Neuronal stem cell (in vitro differentiated cells): ENCODE measurements at regions not wholly inside any gene's neighbourhood (a gene's known extent, or its start where the extent isn't known, plus 50 kb on each side); places are given as distances from the start of the nearest gene placed in this dataset.

Source experiments
- DNase-seq: peaks from one replicate; pipeline ENCODE4 v3.0.0-alpha.2; 2013; ENCODE audit warnings: low spot score
- H2AFZ ChIP-seq: one replicate; pipeline ENCODE4 v1.6.1; 2013; ENCODE audit warnings: mild to moderate bottlenecking, low read length, inconsistent platforms
- H2AK5ac ChIP-seq: 2 replicates; pipeline ENCODE4 v1.6.1; 2013; ENCODE audit warnings: low read depth, mild to moderate bottlenecking, inconsistent platforms, low read length, moderate library complexity, mixed read lengths
- H2BK120ac ChIP-seq: 2 replicates; pipeline ENCODE4 v1.6.1; 2013; ENCODE audit warnings: low read depth, mild to moderate bottlenecking, inconsistent platforms, low read length, moderate library complexity, mixed read lengths
- H2BK12ac ChIP-seq: one replicate; pipeline ENCODE4 v1.6.1; 2013; ENCODE audit warnings: low read length, inconsistent platforms
- H2BK15ac ChIP-seq: 2 replicates; pipeline ENCODE4 v1.6.1; 2013; ENCODE audit warnings: mild to moderate bottlenecking, low read length, inconsistent platforms, mixed read lengths
- H2BK5ac ChIP-seq: one replicate; pipeline ENCODE4 v1.6.1; 2013; ENCODE audit warnings: inconsistent platforms, mild to moderate bottlenecking, low read length, moderate library complexity
- H3K14ac ChIP-seq: one replicate; pipeline ENCODE4 v1.6.1; 2013; ENCODE audit warnings: low read length, inconsistent platforms
- H3K18ac ChIP-seq: 2 replicates; pipeline ENCODE4 v1.6.1; 2013; ENCODE audit warnings: low read length, inconsistent platforms
- H3K23ac ChIP-seq: 2 replicates; pipeline ENCODE4 v1.6.1; 2013; ENCODE audit warnings: low read depth, mild to moderate bottlenecking, mixed read lengths, low read length, inconsistent platforms; ENCODE audit not compliant: poor library complexity
- H3K27ac ChIP-seq: replicated peaks from 3 replicates; pipeline ENCODE4 v1.5.1; 2013; ENCODE audit warnings: low read length, inconsistent platforms
- H3K27me3 ChIP-seq, 3 experiments: 2 replicates each; pipeline ENCODE4 v1.6.1; 2013; ENCODE audit warnings: low read length in 3 of 3, mild to moderate bottlenecking in 2 of 3, inconsistent platforms in 1 of 3, low read depth in 1 of 3, mixed read lengths in 1 of 3, moderate library complexity in 1 of 3; ENCODE audit not compliant: control insufficient read depth in 3 of 3, insufficient read depth in 3 of 3
- H3K36me3 ChIP-seq, 2 donors: replicated peaks in 1 of 2; 2 replicates each; pipeline ENCODE4 v1.6.1; 2013; ENCODE audit warnings: low read length in 2 of 2; ENCODE audit not compliant: control insufficient read depth in 2 of 2, insufficient read depth in 2 of 2
- H3K4ac ChIP-seq: 2 replicates; pipeline ENCODE4 v1.6.1; 2013; ENCODE audit warnings: inconsistent platforms, mild to moderate bottlenecking, low read length, moderate library complexity
- H3K4me1 ChIP-seq, 2 donors: 1 replicate in 1 of 2; 2 replicates in 1 of 2; pipeline ENCODE4 v1.6.1; 2013; ENCODE audit warnings: low read length in 2 of 2, low read depth in 1 of 2; ENCODE audit not compliant: control insufficient read depth in 2 of 2, insufficient read depth in 1 of 2
- H3K4me2 ChIP-seq: one replicate; pipeline ENCODE4 v1.6.1; 2013; ENCODE audit warnings: mild to moderate bottlenecking, low read length, inconsistent platforms; ENCODE audit not compliant: insufficient read depth, poor library complexity, severe bottlenecking
- H3K4me3 ChIP-seq, 2 donors: 2 replicates each; pipeline ENCODE4 v1.5.1; 2013; ENCODE audit warnings: low read length in 2 of 2, mild to moderate bottlenecking in 2 of 2, inconsistent platforms in 1 of 2, moderate library complexity in 1 of 2
- H3K79me1 ChIP-seq: one replicate; pipeline ENCODE4 v1.6.1; 2013; ENCODE audit warnings: low read depth, mild to moderate bottlenecking, inconsistent platforms, low read length, moderate library complexity
- H3K9ac ChIP-seq: one replicate; pipeline ENCODE4 v1.6.1; 2013; ENCODE audit warnings: mild to moderate bottlenecking, low read depth, low read length, inconsistent platforms; ENCODE audit not compliant: poor library complexity
- H3K9me3 ChIP-seq, 2 donors: replicated peaks in 1 of 2; 2 replicates each; pipeline versions ENCODE3 to v1.6.1; 2013; ENCODE audit warnings: low read length in 2 of 2, mild to moderate bottlenecking in 2 of 2, inconsistent platforms in 1 of 2, low read depth in 1 of 2, mixed read lengths in 1 of 2, moderate library complexity in 1 of 2; ENCODE audit not compliant: control insufficient read depth in 2 of 2, insufficient read depth in 1 of 2
- H4K8ac ChIP-seq: one replicate; pipeline ENCODE4 v1.6.1; 2013; ENCODE audit warnings: low read depth, mild to moderate bottlenecking, inconsistent platforms, low read length, moderate library complexity
- H4K91ac ChIP-seq: one replicate; pipeline ENCODE4 v1.6.1; 2013; ENCODE audit warnings: low read length, low read depth, mild to moderate bottlenecking, inconsistent platforms; ENCODE audit not compliant: poor library complexity
- WGBS, 2 donors: extraction: QIAGEN DNeasy Blood & Tissue Kit; methylation state at CpG; one replicate each; pipeline ENCODE4 v1.1.7; 2013; ENCODE audit warnings: missing lambda C conversion rate in 2 of 2, mixed read lengths in 1 of 2; ENCODE audit not compliant: insufficient read length in 2 of 2, insufficient replicate concordance in 1 of 2; ENCODE audit errors: extremely low coverage in 2 of 2; 5-methylcytosine and 5-hydroxymethylcytosine counted together

DNA sequence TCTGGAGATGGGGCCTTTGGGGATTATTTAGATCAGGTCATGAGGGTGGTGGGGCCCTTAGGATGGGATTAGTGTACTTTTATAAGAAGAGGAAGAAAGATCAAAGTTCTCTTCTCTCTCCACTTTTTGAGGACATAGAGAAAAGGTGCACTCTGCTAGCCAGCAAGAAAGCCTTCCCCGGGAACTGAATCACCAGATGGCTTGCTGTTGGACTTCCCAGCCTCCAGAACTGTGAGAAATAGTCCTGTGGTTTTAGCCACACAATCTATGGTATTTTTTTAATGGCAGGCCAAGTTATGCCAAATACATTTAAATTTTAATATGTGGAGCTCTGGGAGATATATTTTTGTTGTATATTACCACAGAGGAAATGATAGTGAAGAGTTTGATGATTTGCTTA, 385.8 kb downstream of the KLF12 start:
- Histone ChIP-seq H3K4ac (no peak overlapping the region), H3K4me1 (no peaks in the 10 kb centered on the region), H2BK15ac (no peak overlapping the region), H3K27ac (no peak overlapping the region), H2BK120ac (no peak overlapping the region), H2BK12ac (no peak overlapping the region), H3K18ac (no peak overlapping the region), H3K23ac (no peak overlapping the region), H3K9ac (no peak overlapping the region), H3K36me3 (peaks cover 0 to 25% of the 10 kb centered on the region in 2 donors), H2BK5ac (no peak overlapping the region), H3K9me3 (peaks cover 2 to 15% of the 10 kb centered on the region in 2 donors), H3K27me3 (no peaks in the 10 kb centered on the region), H2AFZ (no peak overlapping the region), H3K79me1 (no peaks in the 10 kb centered on the region), H3K14ac (no peak overlapping the region), H4K8ac (no peak overlapping the region), H3K4me3 (no peak overlapping the region), H2AK5ac (no peak overlapping the region), H3K4me2 (no peak overlapping the region), H4K91ac (no peak overlapping the region)
- DNase-seq: no peak
- no CpG with 5 or more reads among the region's 1 CpG for WGBS, 2 donors

DNA sequence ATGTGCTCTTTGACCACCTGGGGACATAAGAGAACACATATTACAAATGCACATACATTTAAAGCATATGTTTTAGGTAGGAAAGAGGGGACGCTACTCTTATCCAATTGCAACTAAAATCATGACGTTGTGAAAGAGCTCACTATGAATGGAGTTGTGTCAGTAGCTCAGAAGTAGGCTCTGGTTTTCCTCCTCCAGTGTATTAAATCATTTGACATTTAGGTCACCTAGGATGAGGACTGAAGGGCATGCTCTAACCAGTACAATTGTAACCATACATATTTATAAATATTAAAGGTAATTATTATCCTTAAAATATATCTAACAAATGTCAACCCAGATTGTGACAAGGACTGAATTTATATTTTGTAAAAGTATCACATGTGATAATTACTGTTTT, 389.0 kb downstream of the KLF12 start:
- H2BK12ac ChIP-seq: no peak overlapping the region
- no peak overlapping the region for H3K4ac ChIP-seq
- no peak overlapping the region for H4K8ac ChIP-seq
- H3K79me1 ChIP-seq: no peaks in the 10 kb centered on the region
- H2AFZ ChIP-seq: no peak overlapping the region
- no peak overlapping the region for H3K4me3 ChIP-seq
- no peak overlapping the region for H2BK15ac ChIP-seq
- H4K91ac ChIP-seq: no peak overlapping the region
- no peaks in the 10 kb centered on the region for H3K27me3 ChIP-seq
- DNase-seq: no peak
- no peak overlapping the region for H3K4me2 ChIP-seq
- no peak overlapping the region for H2BK120ac ChIP-seq
- H3K36me3 ChIP-seq: peaks cover 0 to 25% of the 10 kb centered on the region in 2 donors
- H3K27ac ChIP-seq: no peak overlapping the region
- no CpG with 5 or more reads among the region's 2 CpGs for WGBS, 2 donors
- H3K23ac ChIP-seq: no peak overlapping the region
- no peak overlapping the region for H2BK5ac ChIP-seq
- no peak overlapping the region for H3K18ac ChIP-seq
- no peaks in the 10 kb centered on the region for H3K4me1 ChIP-seq
- H3K14ac ChIP-seq: no peak overlapping the region
- peaks cover 0 to 15% of the 10 kb centered on the region in 2 donors for H3K9me3 ChIP-seq
- no peak overlapping the region for H2AK5ac ChIP-seq
- no peak overlapping the region for H3K9ac ChIP-seq

DNA sequence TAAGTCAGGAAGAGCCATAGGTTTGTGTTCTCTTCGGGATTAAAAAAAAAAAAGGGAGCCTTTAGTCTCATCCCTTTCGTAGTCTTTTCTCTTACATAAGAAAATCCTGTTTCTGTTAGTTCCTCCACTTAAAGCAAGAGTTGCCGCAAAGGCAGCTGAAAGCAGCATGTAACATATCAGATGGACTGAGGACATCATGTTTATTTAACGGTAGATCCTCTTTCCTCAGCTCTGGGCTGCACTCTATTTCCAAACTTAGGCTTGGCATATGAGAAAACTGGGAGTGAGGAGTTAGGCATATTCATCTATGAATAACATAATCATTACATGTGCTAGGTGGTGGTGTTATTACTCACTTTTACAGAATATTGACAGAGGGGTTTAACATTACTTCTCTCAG, 391.2 kb downstream of the KLF12 start:
- Histone ChIP-seq H3K9me3 (peaks cover 0 to 7% of the 10 kb centered on the region in 2 donors), H3K4me3 (no peak overlapping the region), H3K18ac (no peak overlapping the region), H3K27ac (no peak overlapping the region), H3K4me2 (no peak overlapping the region), H3K36me3 (peaks cover 0 to 14% of the 10 kb centered on the region in 2 donors), H4K91ac (no peak overlapping the region), H2BK120ac (no peak overlapping the region), H3K9ac (no peak overlapping the region), H2BK15ac (no peak overlapping the region), H3K27me3 (no peaks in the 10 kb centered on the region), H2AFZ (no peak overlapping the region), H3K14ac (no peak overlapping the region), H2AK5ac (no peak overlapping the region), H2BK12ac (no peak overlapping the region), H3K23ac (no peak overlapping the region), H3K4me1 (no peaks in the 10 kb centered on the region), H4K8ac (no peak overlapping the region), H2BK5ac (no peak overlapping the region), H3K79me1 (no peaks in the 10 kb centered on the region), H3K4ac (no peak overlapping the region)
- no peak for DNase-seq
- WGBS, 2 donors: no CpG with 5 or more reads among the region's 4 CpGs

GRCh38 chr13:73741742-73742141, 392.5 kb downstream of the KLF12 start:
- no peak overlapping the region for H3K23ac ChIP-seq
- no peak overlapping the region for H4K8ac ChIP-seq
- H2BK120ac ChIP-seq: no peak overlapping the region
- H2AK5ac ChIP-seq: no peak overlapping the region
- no peak overlapping the region for H2BK15ac ChIP-seq
- no peak overlapping the region for H3K18ac ChIP-seq
- no peak overlapping the region for H2AFZ ChIP-seq
- H3K4me2 ChIP-seq: no peak overlapping the region
- WGBS, 2 donors: no CpG with 5 or more reads among the region's 3 CpGs
- no peak overlapping the region for H3K9ac ChIP-seq
- H3K9me3 ChIP-seq: peaks cover 0 to 7% of the 10 kb centered on the region in 2 donors
- H3K27me3 ChIP-seq: no peaks in the 10 kb centered on the region
- H4K91ac ChIP-seq: no peak overlapping the region
- no peaks in the 10 kb centered on the region for H3K4me1 ChIP-seq
- no peak overlapping the region for H2BK12ac ChIP-seq
- H3K27ac ChIP-seq: no peak overlapping the region
- H3K4me3 ChIP-seq: no peak overlapping the region
- peaks cover 0 to 14% of the 10 kb centered on the region in 2 donors for H3K36me3 ChIP-seq
- no peaks in the 10 kb centered on the region for H3K79me1 ChIP-seq
- no peak overlapping the region for H3K4ac ChIP-seq
- no peak overlapping the region for H2BK5ac ChIP-seq
- no peak overlapping the region for H3K14ac ChIP-seq
- DNase-seq: no peak
